IMR-90 (cell line): ENCODE measurements at regions not wholly inside any gene's neighbourhood (a gene's known extent, or its start where the extent isn't known, plus 50 kb on each side); places are given as distances from the start of the nearest gene placed in this dataset.

Source experiments
- ATAC-seq: fragments of 200-7000 bp; cut with Tn5 transposase; 2 replicates; pipeline ENCODE4 v1.9.1; 2020; ENCODE audit warnings: low read depth, mild to moderate bottlenecking, moderate library complexity
- BruUV-seq: library from RNA; stranded (reverse); fragments of 400-500 nt; replicated peaks from 2 replicates; lab custom pipeline; 2021; lab: Mats Ljungman, UMichigan
- CTCF ChIA-PET: fragments of 300-600 bp; formaldehyde crosslinking; extraction: SDS; loops from one replicate; lab custom pipeline; 2021; ENCODE audit warnings: antibody characterized with exemption; lab: Yijun Ruan, JAX
- POLR2A ChIA-PET: fragments of 300-600 bp; sonication (Branson Sonifier 250); formaldehyde crosslinking; loops from one replicate; lab custom pipeline; 2022; ENCODE audit warnings: antibody characterized with exemption; ENCODE audit not compliant: unreplicated experiment; lab: Charles Lee
- DNase-seq: peaks from one replicate; pipeline ENCODE4 v3.0.0; 2013
- H2AFZ ChIP-seq: replicated peaks from 2 replicates; pipeline ENCODE3; 2013; ENCODE audit warnings: low read length, mild to moderate bottlenecking; ENCODE audit not compliant: poor library complexity
- H2AK5ac ChIP-seq: 2 replicates; pipeline ENCODE4 v1.6.1; 2013; ENCODE audit warnings: low read depth, low read length, inconsistent platforms
- H2AK9ac ChIP-seq: replicated peaks from 2 replicates; pipeline ENCODE3; 2013; ENCODE audit warnings: mild to moderate bottlenecking, low read depth, low read length, moderate library complexity; ENCODE audit not compliant: poor library complexity
- H2BK120ac ChIP-seq: 2 replicates; pipeline ENCODE4 v1.6.1; 2013; ENCODE audit warnings: low read depth, low read length, inconsistent platforms
- H2BK15ac ChIP-seq: 3 replicates; pipeline ENCODE4 v1.6.1; 2013; ENCODE audit warnings: low read depth, low read length, inconsistent platforms
- H2BK20ac ChIP-seq: 2 replicates; pipeline ENCODE4 v1.6.1; 2013; ENCODE audit warnings: low read depth, mild to moderate bottlenecking, inconsistent platforms, low read length, moderate library complexity
- H2BK5ac ChIP-seq: 2 replicates; pipeline ENCODE4 v1.6.1; 2013; ENCODE audit warnings: mild to moderate bottlenecking, low read depth, low read length, inconsistent platforms; ENCODE audit not compliant: poor library complexity, severe bottlenecking
- H3K14ac ChIP-seq: replicated peaks from 2 replicates; pipeline ENCODE4 v1.6.1; 2013; ENCODE audit warnings: low read depth, low read length, inconsistent platforms
- H3K18ac ChIP-seq: 2 replicates; pipeline ENCODE4 v1.6.1; 2013; ENCODE audit warnings: low read depth, low read length, control low read depth
- H3K23ac ChIP-seq: 2 replicates; pipeline ENCODE4 v1.6.1; 2013; ENCODE audit warnings: low read depth, low read length, inconsistent platforms
- H3K27ac ChIP-seq: 2 replicates; pipeline ENCODE4 v1.5.1; 2013; ENCODE audit warnings: mild to moderate bottlenecking, control low read depth, low read length; ENCODE audit not compliant: insufficient read depth
- H3K27me3 ChIP-seq: 2 replicates; pipeline ENCODE4 v1.6.1; 2013; ENCODE audit warnings: low read length; ENCODE audit not compliant: control insufficient read depth, insufficient read depth
- H3K36me3 ChIP-seq: 2 replicates; pipeline ENCODE4 v1.6.1; 2013; ENCODE audit warnings: low read length, mixed read lengths; ENCODE audit not compliant: control insufficient read depth, insufficient read depth
- H3K4ac ChIP-seq: 2 replicates; pipeline ENCODE4 v1.6.1; 2013; ENCODE audit warnings: low read depth, low read length, inconsistent platforms
- H3K4me1 ChIP-seq: 2 replicates; pipeline ENCODE4 v1.6.1; 2013; ENCODE audit warnings: low read length, mixed read lengths; ENCODE audit not compliant: control insufficient read depth, insufficient read depth
- H3K4me2 ChIP-seq: 2 replicates; pipeline ENCODE4 v1.6.1; 2013; ENCODE audit warnings: low read depth, mild to moderate bottlenecking, control low read depth, low read length, moderate library complexity
- H3K4me3 ChIP-seq: 2 replicates; pipeline ENCODE4 v1.5.1; 2013; ENCODE audit warnings: low read depth, mild to moderate bottlenecking, control low read depth, low read length, moderate library complexity; ENCODE audit not compliant: insufficient read depth
- H3K56ac ChIP-seq: 2 replicates; pipeline ENCODE4 v1.6.1; 2013; ENCODE audit warnings: low read length, inconsistent platforms; ENCODE audit not compliant: insufficient read depth; ENCODE audit errors: extremely low read depth
- H3K79me1 ChIP-seq, 2 experiments: 2 replicates each; pipeline ENCODE4 v1.6.1; 2013; ENCODE audit warnings: low read length in 2 of 2, inconsistent platforms in 1 of 2, low read depth in 1 of 2
- H3K9ac ChIP-seq: 2 replicates; pipeline ENCODE4 v1.6.1; 2013; ENCODE audit warnings: low read depth, low read length, control low read depth
- H3K9me1 ChIP-seq: 2 replicates; pipeline ENCODE4 v1.6.1; 2013; ENCODE audit warnings: low read length, inconsistent platforms; ENCODE audit not compliant: insufficient read depth
- H3K9me3 ChIP-seq: 2 replicates; pipeline ENCODE4 v1.6.1; 2013; ENCODE audit warnings: low read length; ENCODE audit not compliant: control insufficient read depth, insufficient read depth
- H4K20me1 ChIP-seq: 2 replicates; pipeline ENCODE4 v1.6.1; 2013; ENCODE audit warnings: low read length, inconsistent platforms; ENCODE audit not compliant: insufficient read depth
- H4K5ac ChIP-seq: 2 replicates; pipeline ENCODE4 v1.6.1; 2013; ENCODE audit warnings: mild to moderate bottlenecking, low read depth, low read length, control low read depth
- H4K8ac ChIP-seq, 2 experiments: 2 replicates each; pipeline ENCODE4 v1.6.1; 2013; ENCODE audit warnings: low read depth in 2 of 2, low read length in 2 of 2, control low read depth in 1 of 2, inconsistent platforms in 1 of 2
- H4K91ac ChIP-seq: 2 replicates; pipeline ENCODE4 v1.6.1; 2013; ENCODE audit warnings: low read depth, low read length, inconsistent platforms; ENCODE audit not compliant: insufficient read depth
- BHLHE40 ChIP-seq: fragments of 150-350 bp; IDR thresholded peaks from 2 replicates; pipeline ENCODE4 v1.6.1; 2016; ENCODE audit warnings: mild to moderate bottlenecking, low read depth, low read length
- CEBPB ChIP-seq: IDR thresholded peaks from 2 replicates; pipeline ENCODE4 v1.6.1; 2012; ENCODE audit warnings: low read depth, low read length, improper control_type of control experiment
- CHD1 ChIP-seq: IDR thresholded peaks from 2 replicates; pipeline ENCODE4 v1.6.1; 2012; ENCODE audit warnings: low read depth, low read length, improper control_type of control experiment
- FOS ChIP-seq: fragments of 150-350 bp; IDR thresholded peaks from 2 replicates; pipeline ENCODE4 v1.6.1; 2016; ENCODE audit warnings: low read depth, low read length
- MAFK ChIP-seq: IDR thresholded peaks from 2 replicates; pipeline ENCODE4 v1.6.1; 2012; ENCODE audit warnings: low read depth, low read length, improper control_type of control experiment
- MAZ ChIP-seq: IDR thresholded peaks from 2 replicates; pipeline ENCODE4 v1.6.1; 2012; ENCODE audit warnings: low read depth, mild to moderate bottlenecking, low read length, improper control_type of control experiment, moderate library complexity, borderline replicate concordance
- MXI1 ChIP-seq: IDR thresholded peaks from 2 replicates; pipeline ENCODE4 v1.6.1; 2012; ENCODE audit warnings: low read depth, mild to moderate bottlenecking, low read length, moderate library complexity, borderline replicate concordance
- NFE2L2 ChIP-seq: fragments of 150-350 bp; IDR thresholded peaks from 2 replicates; pipeline ENCODE4 v1.6.1; 2016; ENCODE audit warnings: low read depth, mild to moderate bottlenecking, low read length
- POLR2A ChIP-seq: IDR thresholded peaks from 2 replicates; pipeline ENCODE4 v1.6.1; 2012; ENCODE audit warnings: mild to moderate bottlenecking, low read depth, low read length
- RAD21 ChIP-seq: IDR thresholded peaks from 2 replicates; pipeline ENCODE4 v1.6.1; 2012; ENCODE audit warnings: low read length, improper control_type of control experiment
- RCOR1 ChIP-seq: IDR thresholded peaks from 2 replicates; pipeline ENCODE4 v1.6.1; 2012; ENCODE audit warnings: mild to moderate bottlenecking, low read length, improper control_type of control experiment; ENCODE audit not compliant: insufficient replicate concordance
- RFX5 ChIP-seq: IDR thresholded peaks from 2 replicates; pipeline ENCODE4 v1.8.0; 2012; ENCODE audit warnings: low read depth, mild to moderate bottlenecking, low read length, moderate library complexity
- SMC3 ChIP-seq: fragments of 150-350 bp; IDR thresholded peaks from 2 replicates; pipeline ENCODE4 v1.6.1; 2016; ENCODE audit warnings: low read depth, mild to moderate bottlenecking, antibody characterized with exemption, low read length, moderate library complexity
- WGBS, 2 experiments: methylation state at CpG; one replicate each; pipeline versions ENCODE4 v1.1.5 to v1.1.7; 2013; ENCODE audit warnings: missing lambda C conversion rate in 2 of 2; ENCODE audit not compliant: insufficient read length in 1 of 2; ENCODE audit errors: extremely low coverage in 2 of 2; 5-methylcytosine and 5-hydroxymethylcytosine counted together
- dilution Hi-C: fragments of 300-500 bp; cut with HindIII; formaldehyde crosslinking; loops from one replicate; pipeline ENCODE4 v1.14.3; 2018; ENCODE audit warnings: low sequenced_read_pairs; ENCODE audit not compliant: unreplicated experiment
- in situ Hi-C: fragments of 300-500 bp; cut with MboI; formaldehyde crosslinking; loops from 3 replicates; pipeline ENCODE4 v1.14.3; 2019; ENCODE audit warnings: low sequenced_read_pairs, inconsistent platforms, mixed read lengths
- intact Hi-C: fragments of 100-400 bp; cut with micrococcal nuclease; formaldehyde crosslinking; loops from 2 replicates; pipeline ENCODE4 v1.10.0; 2022
- TF ChIP-seq, protein P1 (sequence below): conservative IDR thresholded peaks from 2 replicates; pipeline ENCODE4 v1.5.1; 2012; ENCODE audit warnings: mild to moderate bottlenecking, low read depth, low read length, improper control_type of control experiment
- TF ChIP-seq, protein P2 (sequence below): fragments of 150-350 bp; IDR thresholded peaks from 2 replicates; pipeline ENCODE4 v1.6.1; 2017; ENCODE audit warnings: mild to moderate bottlenecking, antibody characterized with exemption, low read length, low read depth
- TF ChIP-seq, protein P3 (sequence below): fragments of 150-350 bp; IDR thresholded peaks from 2 replicates; pipeline ENCODE4 v1.6.1; 2016; ENCODE audit warnings: low read depth, mild to moderate bottlenecking, low read length, moderate library complexity, borderline replicate concordance

DNA sequence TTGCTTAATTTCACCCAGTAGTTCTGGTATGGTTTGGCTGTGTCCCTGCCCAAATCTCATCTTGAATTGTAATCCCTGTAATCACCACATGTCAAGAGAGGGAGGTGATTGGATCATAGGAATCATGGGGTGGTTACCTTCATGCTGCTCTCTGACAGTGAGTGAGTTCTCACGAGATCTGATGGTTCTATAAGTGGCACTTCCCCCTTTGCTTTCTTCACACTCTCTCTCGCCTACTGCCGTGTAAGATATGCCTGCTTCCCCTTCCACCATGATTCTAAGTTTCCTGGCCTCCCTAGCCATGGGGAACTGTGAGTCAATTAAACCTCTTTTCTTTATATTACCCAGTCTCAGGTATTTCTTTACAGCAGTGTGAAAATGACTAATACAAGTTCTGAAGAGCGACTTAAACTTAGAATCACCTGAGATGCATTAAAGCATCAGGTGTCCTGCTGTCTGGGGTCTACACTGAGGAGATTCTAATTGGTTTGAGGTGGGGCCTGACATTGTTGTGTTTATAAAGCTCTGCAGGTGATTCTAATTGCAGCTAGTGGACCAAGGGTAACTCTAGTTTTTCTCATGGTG, 82.1 kb upstream of the DTNBP1 start:
- no CpG with 5 or more reads among the region's 4 CpGs for WGBS, 2 experiments
- H3K9me3 ChIP-seq: no peaks in the 10 kb centered on the region
- H2BK5ac ChIP-seq: no peak overlapping the region
- H4K5ac ChIP-seq: no peak overlapping the region
- DNase-seq (no peak), ATAC-seq (no peak)
- no peaks in the 10 kb centered on the region for H3K9me1 ChIP-seq
- H4K91ac ChIP-seq: no peak overlapping the region
- no peak overlapping the region for H2BK20ac ChIP-seq
- dilution Hi-C loops (no loop called here), intact Hi-C loops (no loop called here), in situ Hi-C loops (no loop called here)
- no peak overlapping the region for H2AFZ ChIP-seq
- CTCF ChIA-PET: no interaction called here
- H3K18ac ChIP-seq: no peak overlapping the region
- no peak overlapping the region for H2BK15ac ChIP-seq
- POLR2A ChIA-PET: no interaction called here
- no peak overlapping the region for H3K23ac ChIP-seq
- no peaks in the 10 kb centered on the region for H4K20me1 ChIP-seq
- no peak overlapping the region for H3K14ac ChIP-seq
- no peak for TF ChIP-seq MXI1
- TF ChIP-seq, protein P1, sequence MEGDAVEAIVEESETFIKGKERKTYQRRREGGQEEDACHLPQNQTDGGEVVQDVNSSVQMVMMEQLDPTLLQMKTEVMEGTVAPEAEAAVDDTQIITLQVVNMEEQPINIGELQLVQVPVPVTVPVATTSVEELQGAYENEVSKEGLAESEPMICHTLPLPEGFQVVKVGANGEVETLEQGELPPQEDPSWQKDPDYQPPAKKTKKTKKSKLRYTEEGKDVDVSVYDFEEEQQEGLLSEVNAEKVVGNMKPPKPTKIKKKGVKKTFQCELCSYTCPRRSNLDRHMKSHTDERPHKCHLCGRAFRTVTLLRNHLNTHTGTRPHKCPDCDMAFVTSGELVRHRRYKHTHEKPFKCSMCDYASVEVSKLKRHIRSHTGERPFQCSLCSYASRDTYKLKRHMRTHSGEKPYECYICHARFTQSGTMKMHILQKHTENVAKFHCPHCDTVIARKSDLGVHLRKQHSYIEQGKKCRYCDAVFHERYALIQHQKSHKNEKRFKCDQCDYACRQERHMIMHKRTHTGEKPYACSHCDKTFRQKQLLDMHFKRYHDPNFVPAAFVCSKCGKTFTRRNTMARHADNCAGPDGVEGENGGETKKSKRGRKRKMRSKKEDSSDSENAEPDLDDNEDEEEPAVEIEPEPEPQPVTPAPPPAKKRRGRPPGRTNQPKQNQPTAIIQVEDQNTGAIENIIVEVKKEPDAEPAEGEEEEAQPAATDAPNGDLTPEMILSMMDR: no peak
- TF ChIP-seq RAD21: no peak
- no peak for TF ChIP-seq CHD1
- TF ChIP-seq, protein P2, sequence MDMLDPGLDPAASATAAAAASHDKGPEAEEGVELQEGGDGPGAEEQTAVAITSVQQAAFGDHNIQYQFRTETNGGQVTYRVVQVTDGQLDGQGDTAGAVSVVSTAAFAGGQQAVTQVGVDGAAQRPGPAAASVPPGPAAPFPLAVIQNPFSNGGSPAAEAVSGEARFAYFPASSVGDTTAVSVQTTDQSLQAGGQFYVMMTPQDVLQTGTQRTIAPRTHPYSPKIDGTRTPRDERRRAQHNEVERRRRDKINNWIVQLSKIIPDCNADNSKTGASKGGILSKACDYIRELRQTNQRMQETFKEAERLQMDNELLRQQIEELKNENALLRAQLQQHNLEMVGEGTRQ: no peak
- TF ChIP-seq RFX5: no peak
- no peak for TF ChIP-seq CEBPB
- no peak for TF ChIP-seq SMC3
- TF ChIP-seq POLR2A: no peak
- TF ChIP-seq MAFK: no peak
- no peak for TF ChIP-seq FOS
- TF ChIP-seq, protein P3, sequence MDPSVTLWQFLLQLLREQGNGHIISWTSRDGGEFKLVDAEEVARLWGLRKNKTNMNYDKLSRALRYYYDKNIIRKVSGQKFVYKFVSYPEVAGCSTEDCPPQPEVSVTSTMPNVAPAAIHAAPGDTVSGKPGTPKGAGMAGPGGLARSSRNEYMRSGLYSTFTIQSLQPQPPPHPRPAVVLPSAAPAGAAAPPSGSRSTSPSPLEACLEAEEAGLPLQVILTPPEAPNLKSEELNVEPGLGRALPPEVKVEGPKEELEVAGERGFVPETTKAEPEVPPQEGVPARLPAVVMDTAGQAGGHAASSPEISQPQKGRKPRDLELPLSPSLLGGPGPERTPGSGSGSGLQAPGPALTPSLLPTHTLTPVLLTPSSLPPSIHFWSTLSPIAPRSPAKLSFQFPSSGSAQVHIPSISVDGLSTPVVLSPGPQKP: no peak
- no peak for TF ChIP-seq BHLHE40
- no peak for TF ChIP-seq RCOR1
- no peak for TF ChIP-seq NFE2L2
- TF ChIP-seq MAZ: no peak
- no peak overlapping the region for H3K4me3 ChIP-seq
- no peak overlapping the region for H2AK5ac ChIP-seq
- no peak overlapping the region for H3K4ac ChIP-seq
- no peaks in the 10 kb centered on the region for H3K4me1 ChIP-seq
- H2BK120ac ChIP-seq: no peak overlapping the region
- no peaks in the 10 kb centered on the region; the same call in 1 of the 2 replicates for H3K27me3 ChIP-seq
- no peak overlapping the region for H3K27ac ChIP-seq
- no peak overlapping the region for H3K9ac ChIP-seq
- no peak overlapping the region for H4K8ac ChIP-seq
- no peak overlapping the region for H2AK9ac ChIP-seq
- H3K79me1 ChIP-seq: no peaks in the 10 kb centered on the region
- no peak overlapping the region for H3K56ac ChIP-seq
- H3K36me3 ChIP-seq: no peaks in the 10 kb centered on the region
- BruUV-seq: no TSS peak
- no peak overlapping the region for H3K4me2 ChIP-seq
